GM12875 (cell line): ENCODE measurements at regions not wholly inside any gene's neighbourhood (a gene's known extent, or its start where the extent isn't known, plus 50 kb on each side); places are given as distances from the start of the nearest gene placed in this dataset.

Experiments
- H3K4me3 ChIP-seq: one replicate; pipeline ENCODE4 v1.5.1; 2011; ENCODE audit warnings: low read depth, low read length, control low read depth
- TF ChIP-seq, protein P1 (sequence below): IDR thresholded peaks from 2 replicates; pipeline ENCODE4 v1.5.1; 2011; ENCODE audit warnings: low read depth, mild to moderate bottlenecking, control low read depth, inconsistent platforms, low read length, moderate library complexity, borderline replicate concordance; ENCODE audit not compliant: insufficient read depth

DNA sequence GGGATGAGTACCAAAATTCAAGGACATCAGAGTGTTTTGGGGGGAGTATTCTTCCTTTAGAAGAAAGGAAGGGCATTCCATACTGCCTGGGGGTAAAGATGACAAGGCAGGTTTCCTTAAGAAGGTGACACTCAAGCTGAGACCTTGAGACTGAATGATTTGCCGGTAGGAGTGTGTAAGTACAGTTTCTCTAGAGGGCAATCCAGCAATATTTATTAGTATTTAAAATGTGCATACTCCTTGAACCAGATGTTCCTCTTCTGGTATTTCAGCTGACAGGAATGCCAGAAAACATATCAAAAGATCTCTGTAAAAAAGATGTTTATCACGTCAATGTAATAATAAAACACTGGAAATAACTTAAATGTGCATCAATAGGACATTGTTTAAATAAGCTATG lies 106.4 kb upstream of the TMCC3 start:
- H3K4me3 ChIP-seq = no peak overlapping the region
- TF ChIP-seq, protein P1, sequence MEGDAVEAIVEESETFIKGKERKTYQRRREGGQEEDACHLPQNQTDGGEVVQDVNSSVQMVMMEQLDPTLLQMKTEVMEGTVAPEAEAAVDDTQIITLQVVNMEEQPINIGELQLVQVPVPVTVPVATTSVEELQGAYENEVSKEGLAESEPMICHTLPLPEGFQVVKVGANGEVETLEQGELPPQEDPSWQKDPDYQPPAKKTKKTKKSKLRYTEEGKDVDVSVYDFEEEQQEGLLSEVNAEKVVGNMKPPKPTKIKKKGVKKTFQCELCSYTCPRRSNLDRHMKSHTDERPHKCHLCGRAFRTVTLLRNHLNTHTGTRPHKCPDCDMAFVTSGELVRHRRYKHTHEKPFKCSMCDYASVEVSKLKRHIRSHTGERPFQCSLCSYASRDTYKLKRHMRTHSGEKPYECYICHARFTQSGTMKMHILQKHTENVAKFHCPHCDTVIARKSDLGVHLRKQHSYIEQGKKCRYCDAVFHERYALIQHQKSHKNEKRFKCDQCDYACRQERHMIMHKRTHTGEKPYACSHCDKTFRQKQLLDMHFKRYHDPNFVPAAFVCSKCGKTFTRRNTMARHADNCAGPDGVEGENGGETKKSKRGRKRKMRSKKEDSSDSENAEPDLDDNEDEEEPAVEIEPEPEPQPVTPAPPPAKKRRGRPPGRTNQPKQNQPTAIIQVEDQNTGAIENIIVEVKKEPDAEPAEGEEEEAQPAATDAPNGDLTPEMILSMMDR = no peak

DNA sequence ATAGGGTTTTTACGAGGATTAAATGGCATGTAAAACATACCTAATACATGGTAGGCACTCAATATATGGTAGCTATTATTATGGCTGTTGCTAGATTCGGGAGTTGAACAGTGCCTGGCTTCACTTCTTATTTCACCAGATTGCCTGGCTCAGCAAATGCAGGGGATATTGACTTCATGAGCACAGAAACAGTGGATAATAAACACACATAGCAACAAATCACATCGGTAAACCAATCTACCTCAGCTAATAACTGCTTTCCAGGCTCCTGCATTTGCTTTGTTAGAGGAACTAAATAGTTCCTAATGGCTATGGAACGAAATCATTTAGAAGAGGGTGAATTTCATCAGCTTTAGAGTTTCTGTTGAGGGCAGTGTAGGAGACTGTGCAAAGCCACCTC lies 105.2 kb upstream of the TMCC3 start:
- TF ChIP-seq, protein P1 = no peak
- H3K4me3 ChIP-seq = no peak overlapping the region

DNA sequence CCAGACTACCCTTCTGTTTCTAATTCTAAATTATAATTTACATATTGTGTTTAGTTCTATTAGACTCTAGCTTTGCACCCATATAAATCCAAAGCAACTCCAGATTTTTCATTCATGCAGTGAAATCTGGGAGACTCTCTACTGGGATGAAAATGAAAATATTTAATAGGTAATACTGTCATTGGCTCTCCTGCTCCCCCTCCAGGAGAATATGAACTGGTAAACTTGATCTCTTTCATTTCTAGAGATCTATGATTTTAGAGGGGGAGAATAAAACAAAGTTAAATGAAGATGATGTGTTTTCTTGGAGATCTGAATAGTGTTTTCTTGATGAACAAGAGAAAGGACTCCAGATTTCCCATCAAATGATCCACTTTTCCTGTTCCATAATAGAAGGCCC lies 104.3 kb upstream of the TMCC3 start:
- TF ChIP-seq, protein P1 = no peak
- no peak overlapping the region for H3K4me3 ChIP-seq

DNA sequence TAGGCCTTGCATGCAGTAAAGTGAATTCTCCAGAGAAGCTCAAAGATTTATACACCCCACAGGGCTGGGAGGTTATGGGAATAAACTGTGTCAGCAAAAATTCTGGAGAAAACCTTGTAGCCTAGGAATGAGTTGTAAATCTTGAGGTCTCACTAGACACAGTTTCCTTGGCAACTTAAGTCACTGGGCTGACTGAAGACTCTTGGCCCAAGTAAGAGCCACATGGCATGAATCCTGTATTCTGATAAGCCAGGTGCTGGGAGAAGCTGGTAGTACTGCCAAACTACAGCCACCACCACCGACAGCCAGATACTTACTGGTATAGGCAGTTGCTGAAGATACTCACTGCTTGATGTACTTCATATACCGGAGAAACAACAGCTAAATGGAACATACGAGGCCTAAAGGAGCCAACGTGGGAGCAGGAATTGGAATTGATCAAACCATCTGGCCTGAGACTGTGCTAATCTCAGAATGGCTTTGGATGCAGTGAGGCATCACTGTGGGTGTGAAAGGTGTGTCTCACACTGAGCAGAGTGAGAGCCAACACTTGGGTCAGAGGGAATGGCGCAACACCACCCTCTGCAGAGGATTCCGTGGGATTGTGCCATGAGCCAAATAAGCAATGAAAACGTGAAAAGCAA lies 102.8 kb upstream of the TMCC3 start:
- TF ChIP-seq, protein P1 = 0 out of 2 replicates have a peak, but pooled peaks have one; percentile 3
- H3K4me3 ChIP-seq = no peak overlapping the region

DNA sequence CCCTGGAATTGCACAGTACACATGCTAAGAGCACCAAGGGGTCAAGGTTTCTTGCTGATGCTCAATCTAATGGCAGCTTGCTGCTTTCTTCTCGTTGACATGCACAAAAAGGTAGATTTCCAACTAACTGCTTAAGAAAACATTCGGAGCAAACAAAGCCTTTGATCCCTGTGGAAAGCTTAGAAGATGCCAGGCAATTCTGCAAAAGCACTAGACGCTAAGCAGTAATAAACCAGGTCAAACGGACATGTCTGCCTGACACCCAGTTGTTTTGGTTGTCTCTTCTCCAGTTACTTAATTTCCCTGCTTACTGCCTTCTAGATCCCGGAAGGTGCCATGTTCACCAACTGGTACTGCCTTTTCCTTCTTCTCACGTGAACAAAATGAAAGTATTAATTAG lies 100.5 kb upstream of the TMCC3 start:
- TF ChIP-seq, protein P1 = no peak
- no peak overlapping the region for H3K4me3 ChIP-seq

DNA sequence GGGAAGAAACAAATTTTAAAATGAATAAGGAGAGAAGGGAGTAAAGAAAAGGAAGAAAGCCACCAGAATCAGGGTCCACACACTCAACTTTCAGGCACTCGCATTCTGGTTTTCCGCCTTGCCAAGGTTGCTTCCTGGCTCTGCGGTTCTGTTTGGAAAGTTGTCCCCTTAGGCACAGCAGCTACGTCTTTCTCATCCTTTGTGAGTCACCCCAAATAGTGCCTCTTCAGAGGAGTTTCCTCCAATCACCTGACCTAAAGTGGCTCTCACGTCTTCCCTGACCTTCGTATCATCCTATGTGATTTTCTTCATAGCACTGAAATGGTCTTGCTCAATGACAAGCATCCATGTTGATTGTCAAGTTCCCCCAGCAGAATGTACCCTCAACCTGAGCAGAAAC lies 99.5 kb upstream of the TMCC3 start:
- TF ChIP-seq, protein P1 = no peak
- no peak overlapping the region for H3K4me3 ChIP-seq

DNA sequence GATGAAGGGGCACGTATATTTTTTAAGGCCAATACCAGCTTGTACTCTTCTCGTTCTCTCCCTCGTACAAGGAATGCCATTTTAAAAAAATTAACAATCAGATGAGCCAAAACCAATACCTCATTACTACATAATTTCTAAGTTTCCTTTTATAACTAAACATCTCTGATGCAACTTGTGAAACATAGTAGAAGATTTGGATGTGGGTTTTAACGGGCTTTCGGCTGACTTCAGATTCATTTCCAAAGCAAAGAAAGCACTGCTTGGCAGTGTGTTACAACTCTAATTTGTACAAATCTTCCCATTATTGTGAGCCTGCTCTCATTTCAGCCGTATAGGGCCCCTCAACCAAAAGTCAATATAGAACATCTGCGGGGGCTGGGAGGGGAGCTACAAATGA lies 99.1 kb upstream of the TMCC3 start:
- no peak overlapping the region for H3K4me3 ChIP-seq
- TF ChIP-seq, protein P1 = no peak
